Hepatocyte (in vitro differentiated cells): ENCODE measurements at regions not wholly inside any gene's neighbourhood (a gene's known extent, or its start where the extent isn't known, plus 50 kb on each side); places are given as distances from the start of the nearest gene placed in this dataset.

Source experiments
- EZH2 ChIP-seq: fragments of 200-600 bp; sonication (generic); IDR thresholded peaks from 2 replicates; pipeline ENCODE4 v1.6.1; 2016; ENCODE audit warnings: antibody characterized with exemption, mild to moderate bottlenecking, borderline replicate concordance
- EZH2phosphoT487 ChIP-seq: fragments of 200-600 bp; sonication (generic); IDR thresholded peaks from one replicate; pipeline ENCODE4 v1.6.1; 2018; ENCODE audit warnings: antibody characterized with exemption, mild to moderate bottlenecking, low read depth, moderate library complexity; ENCODE audit not compliant: unreplicated experiment, severe bottlenecking
- TF ChIP-seq, protein P1 (sequence below): fragments of 200-600 bp; sonication (generic); IDR thresholded peaks from 2 replicates; pipeline ENCODE4 v1.5.1; 2016; ENCODE audit warnings: antibody characterized with exemption, mild to moderate bottlenecking; ENCODE audit not compliant: poor library complexity

DNA sequence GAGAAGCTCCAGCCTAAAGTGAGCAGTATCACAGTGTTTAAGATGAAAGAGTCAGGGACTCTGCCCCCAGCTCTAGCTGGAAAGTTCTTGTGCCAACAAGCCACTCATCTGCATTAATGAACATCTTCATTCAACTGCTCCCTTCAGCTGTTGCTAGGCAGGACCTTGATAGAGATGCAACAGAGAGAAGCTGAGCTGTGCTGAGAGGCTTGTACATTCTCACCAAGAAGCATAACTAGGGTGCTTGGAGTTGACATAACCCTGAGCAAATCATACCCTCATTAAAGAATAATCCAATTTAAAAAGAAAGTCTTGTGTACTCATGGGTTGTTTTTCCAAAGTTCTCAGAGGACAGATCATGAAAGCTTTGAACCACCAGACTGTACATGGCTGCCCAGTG is 63.2 kb downstream of the ATXN3L start:
- TF ChIP-seq, protein P1, sequence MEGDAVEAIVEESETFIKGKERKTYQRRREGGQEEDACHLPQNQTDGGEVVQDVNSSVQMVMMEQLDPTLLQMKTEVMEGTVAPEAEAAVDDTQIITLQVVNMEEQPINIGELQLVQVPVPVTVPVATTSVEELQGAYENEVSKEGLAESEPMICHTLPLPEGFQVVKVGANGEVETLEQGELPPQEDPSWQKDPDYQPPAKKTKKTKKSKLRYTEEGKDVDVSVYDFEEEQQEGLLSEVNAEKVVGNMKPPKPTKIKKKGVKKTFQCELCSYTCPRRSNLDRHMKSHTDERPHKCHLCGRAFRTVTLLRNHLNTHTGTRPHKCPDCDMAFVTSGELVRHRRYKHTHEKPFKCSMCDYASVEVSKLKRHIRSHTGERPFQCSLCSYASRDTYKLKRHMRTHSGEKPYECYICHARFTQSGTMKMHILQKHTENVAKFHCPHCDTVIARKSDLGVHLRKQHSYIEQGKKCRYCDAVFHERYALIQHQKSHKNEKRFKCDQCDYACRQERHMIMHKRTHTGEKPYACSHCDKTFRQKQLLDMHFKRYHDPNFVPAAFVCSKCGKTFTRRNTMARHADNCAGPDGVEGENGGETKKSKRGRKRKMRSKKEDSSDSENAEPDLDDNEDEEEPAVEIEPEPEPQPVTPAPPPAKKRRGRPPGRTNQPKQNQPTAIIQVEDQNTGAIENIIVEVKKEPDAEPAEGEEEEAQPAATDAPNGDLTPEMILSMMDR, result no peak
- TF ChIP-seq EZH2phosphoT487, result no peak
- no peak for TF ChIP-seq EZH2
